ENCODE measurements at regions not wholly inside any gene's neighbourhood (a gene's known extent, or its start where the extent isn't known, plus 50 kb on each side); places are given as distances from the start of the nearest gene placed in this dataset.

DNA sequence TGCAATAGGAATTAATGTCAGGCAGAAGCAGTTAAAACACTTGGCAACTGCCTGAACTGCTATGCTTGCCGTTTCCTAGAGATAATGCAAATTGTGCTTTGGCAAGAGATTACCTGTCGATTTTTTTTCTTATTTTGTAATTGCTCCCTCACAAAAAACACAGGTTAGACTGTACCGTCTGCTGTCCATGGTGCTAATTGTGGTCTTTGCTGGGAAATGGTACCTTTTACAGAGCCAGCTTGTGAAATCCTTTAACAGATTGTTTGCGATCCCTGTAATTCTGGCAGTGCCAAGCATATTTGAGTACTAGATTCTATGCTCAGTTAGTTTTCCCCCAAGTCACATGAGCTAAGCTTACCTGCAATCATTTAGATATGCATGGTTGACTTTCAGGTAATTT is 2125.8 kb upstream of the WWC1 start:
- in situ Hi-C loops (cut with MboI; ENCODE audit: low sequenced_read_pairs) = no loop called here

DNA sequence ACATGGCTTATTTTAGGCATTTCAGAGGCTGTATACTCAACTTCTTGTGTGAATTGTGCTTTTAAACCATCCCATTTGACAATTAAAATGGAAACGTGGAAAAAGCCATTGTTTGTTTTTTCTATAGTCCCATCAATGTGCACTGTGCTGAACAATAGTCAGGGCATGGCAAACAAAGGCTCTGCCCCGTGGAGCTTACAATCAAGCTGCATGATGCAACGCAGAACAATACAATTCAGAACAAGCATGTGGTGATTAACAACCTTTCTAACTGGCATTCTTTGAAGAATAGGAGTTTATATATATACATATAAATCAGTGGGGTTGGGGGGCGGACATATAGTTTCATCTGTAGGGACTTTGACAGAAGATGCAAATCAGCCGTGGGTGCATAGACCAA is 2125.4 kb upstream of the WWC1 start:
- in situ Hi-C loops (cut with MboI; ENCODE audit: low sequenced_read_pairs) = no loop called here

DNA sequence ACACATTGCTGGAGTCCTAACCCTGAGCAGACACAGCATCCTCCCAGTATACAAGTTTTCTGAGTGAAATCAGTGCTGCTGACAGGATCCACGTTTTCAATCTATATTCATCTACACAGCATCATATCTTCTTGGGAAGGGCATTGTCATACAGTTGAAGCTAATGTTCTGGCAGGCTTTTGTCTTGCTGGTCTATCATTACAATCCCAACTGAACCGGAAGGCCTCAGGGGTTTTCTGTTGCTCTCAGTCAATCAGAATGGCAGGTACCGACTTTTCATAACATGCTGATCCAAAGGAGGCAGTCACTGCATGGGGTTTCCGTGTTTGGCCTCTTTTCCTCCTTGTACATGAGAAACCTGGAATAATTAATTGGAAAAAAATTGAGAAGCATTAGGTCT is 2118.8 kb upstream of the WWC1 start:
- in situ Hi-C loops (cut with MboI; ENCODE audit: low sequenced_read_pairs) = no loop called here

DNA sequence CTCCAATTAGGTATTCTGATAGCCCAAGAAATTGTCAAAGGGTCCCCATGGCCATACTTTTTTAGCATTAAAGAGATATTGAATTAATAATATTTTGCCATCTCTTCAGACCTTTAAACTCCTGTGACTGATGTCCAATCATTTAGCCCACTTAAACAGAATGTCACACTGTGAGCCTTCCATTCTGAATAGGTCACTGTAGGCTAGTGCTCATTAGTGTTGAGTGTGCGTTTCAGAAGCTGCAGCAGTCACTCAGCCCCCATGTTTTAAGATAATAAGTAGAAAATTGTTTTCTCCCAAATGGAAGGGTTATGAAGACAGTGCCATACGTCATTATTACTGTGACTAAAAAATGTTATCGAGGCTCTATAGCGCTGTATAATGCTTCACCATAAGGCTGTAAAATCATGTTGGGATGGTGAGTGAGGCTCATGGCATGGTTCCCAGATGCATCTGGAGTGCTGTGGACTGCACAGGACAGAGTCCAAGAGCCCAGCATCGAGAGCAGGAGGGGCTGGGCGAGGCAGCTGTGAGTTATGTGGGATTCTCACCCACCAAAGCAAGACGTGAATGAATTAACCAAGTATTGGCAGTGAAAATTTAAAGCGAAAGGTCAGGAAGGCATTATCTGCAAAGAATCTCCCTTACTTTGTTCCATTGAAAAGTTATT is 2112.9 kb upstream of the WWC1 start:
- in situ Hi-C loops (cut with MboI; ENCODE audit: low sequenced_read_pairs) = no loop called here

DNA sequence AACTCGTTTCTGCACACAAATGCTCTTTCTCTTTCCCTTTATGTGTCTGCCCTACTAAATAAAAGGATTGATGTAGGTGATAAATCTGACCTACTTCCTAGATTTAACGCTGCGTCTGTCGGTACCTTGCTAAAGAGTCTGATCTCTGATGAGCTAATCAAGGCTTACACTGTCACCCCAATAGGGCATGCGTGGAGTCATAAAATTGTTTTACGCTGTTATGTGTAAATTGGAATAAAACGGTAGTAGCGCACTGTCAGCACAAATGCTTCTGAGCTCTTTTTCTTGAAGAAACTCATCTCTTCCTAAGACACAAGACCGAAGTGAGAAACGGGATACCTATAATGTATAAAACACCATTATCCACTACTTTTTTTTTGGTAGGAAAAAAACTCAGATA is 2106.3 kb upstream of the WWC1 start:
- in situ Hi-C loops (cut with MboI; ENCODE audit: low sequenced_read_pairs) = no loop called here

DNA sequence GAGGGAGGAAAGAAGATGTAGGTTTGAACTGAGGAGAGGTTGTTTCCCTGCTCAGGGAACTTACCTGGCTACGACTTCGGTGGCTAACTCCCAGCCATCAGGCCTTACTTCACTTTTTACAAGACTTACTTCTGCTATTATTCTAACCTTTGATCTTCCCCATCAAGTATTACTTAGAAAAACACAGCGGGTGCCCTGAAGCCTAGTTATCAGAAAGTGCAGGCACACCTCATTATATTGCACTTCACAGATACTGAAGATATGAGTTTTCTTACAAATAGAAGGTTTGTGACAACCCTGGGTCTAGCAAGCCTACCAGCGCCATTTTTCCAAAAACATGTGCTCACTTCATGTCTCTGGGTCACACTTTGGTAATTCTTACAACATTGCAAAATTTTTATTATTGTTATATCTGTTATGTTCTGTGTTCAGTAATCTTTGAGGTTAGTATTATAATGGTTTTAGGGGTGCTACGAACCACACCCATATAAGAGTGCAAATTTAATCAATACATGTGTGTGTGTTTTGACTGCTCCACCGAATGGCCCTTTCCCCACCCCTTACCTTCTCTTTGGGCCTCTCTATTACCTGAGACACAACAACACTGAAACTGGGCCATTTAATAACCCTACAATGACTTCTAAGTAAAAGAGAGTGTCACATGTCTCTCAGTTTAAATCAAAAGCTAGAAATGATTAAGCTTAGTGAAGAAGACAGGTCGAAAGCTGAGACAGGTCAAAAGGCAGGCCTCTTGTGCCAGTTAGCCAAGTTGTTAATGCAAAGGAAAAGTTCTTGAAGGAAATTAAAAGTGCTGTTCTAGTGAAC is 2102.7 kb upstream of the WWC1 start:
- in situ Hi-C loops (cut with MboI; ENCODE audit: low sequenced_read_pairs) = no loop called here

DNA sequence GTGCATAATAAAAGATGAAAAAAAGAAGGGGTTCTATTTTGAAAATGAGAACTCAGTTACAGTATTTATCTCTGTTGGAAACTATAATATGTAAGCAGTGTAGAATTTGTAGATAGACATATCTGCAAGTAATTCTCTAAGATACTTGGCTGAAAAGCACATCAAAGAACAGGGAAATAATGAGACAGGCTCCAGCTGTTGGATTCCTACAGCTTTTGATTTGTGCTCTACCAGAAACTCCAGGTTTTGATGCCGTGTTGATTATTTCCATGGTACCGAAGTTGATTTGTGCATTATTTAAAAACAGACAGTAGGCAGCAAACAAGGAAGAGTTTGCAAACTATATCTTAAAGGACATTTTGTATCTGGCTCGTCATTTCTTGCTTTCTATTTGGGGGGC is 2098.7 kb upstream of the WWC1 start:
- in situ Hi-C loops (cut with MboI; ENCODE audit: low sequenced_read_pairs) = no loop called here

DNA sequence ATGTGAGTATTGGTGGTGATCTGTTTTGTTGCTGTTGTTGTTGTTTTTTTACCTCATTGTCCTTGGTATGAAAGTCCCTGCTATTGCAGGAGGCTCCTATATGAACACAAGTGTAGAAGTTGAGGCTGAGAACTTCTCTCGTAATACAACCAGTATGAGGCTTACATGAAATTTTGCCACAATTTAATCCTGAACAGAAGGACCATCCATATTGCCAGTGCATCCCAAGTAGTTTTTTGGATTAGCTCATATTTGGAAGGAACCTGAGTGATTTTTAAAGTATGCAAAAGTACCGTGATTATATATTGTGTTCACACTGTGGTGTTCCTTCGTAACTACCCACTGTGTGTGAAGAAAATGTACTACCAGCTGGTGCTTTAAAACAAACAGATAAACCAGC is 2095.5 kb upstream of the WWC1 start:
- in situ Hi-C loops (cut with MboI; ENCODE audit: low sequenced_read_pairs) = no loop called here

DNA sequence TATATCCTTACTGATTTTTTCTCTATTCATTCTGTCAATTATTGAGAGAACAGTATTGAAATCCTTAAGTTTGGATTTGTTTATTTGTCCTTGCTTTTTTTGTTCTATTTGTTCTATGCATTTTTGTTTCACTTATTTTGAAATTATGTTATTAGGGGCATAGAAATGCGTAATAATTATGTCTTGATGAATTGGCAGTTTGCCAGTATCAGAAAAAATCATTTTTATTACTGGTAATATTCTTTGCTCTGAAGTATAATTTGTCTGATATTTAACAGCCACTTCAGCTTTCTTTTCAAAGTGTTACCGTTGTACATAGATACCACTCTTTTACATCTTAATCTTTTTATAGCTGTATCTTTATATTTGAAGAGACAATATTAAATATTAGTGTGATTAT is 2090.9 kb upstream of the WWC1 start:
- in situ Hi-C loops (cut with MboI; ENCODE audit: low sequenced_read_pairs) = no loop called here

DNA sequence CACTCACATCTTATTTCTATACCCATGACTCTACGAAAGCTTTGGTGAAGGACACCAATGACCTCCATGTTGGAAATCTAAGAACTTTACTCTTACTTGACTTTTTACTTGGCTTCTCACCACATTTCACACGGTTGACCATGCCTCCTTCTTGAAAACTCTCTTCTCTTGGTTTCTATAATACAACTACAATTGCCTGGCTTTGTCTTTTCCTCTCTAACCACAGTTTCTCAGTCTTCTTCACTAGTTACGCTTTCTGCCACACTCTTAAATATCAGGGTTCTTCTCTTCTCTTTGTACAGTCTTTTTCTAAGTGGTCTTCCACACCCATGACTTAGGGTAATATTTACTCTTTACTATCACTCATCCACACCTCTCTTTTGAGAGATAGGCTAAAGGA is 2079.8 kb upstream of the WWC1 start:
- in situ Hi-C loops (cut with MboI; ENCODE audit: low sequenced_read_pairs) = no loop called here

DNA sequence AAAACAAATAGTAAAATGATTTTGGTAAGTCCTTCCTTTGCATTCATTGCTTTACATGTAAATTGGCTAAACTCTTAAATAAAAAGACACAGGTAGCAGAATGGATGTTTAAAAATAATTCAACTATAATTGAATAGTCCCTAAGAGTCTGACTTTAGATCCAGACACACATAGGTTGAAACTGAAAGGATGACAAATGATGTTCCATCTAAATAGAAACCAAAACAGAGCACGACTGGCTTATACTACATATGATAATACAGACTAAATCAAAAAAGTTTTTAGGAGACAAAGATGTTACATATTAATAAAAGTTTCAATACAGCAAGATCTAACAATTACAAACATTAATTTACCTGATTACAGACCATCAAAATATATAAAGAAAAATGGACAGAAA is 2055.1 kb upstream of the WWC1 start:
- in situ Hi-C loops (cut with MboI; ENCODE audit: low sequenced_read_pairs) = no loop called here

DNA sequence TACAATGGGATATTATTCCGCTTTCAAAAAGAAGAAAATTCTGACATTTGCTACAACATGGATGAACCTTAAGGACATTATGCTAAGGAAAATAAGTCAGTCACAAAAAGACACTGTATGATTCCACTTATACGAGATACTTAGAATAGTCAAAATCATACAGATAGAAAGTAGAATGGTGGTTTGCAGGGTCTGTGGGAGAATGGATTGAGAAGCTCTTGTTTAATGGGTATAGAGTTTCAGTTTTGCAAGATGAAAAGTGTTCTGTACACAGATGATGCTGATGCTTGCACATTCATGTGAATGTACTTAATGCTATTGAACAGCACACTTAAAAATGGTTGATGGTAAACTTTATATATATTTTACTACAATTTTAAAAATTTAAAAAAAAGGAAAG is 2050.7 kb upstream of the WWC1 start:
- in situ Hi-C loops (cut with MboI; ENCODE audit: low sequenced_read_pairs) = no loop called here

DNA sequence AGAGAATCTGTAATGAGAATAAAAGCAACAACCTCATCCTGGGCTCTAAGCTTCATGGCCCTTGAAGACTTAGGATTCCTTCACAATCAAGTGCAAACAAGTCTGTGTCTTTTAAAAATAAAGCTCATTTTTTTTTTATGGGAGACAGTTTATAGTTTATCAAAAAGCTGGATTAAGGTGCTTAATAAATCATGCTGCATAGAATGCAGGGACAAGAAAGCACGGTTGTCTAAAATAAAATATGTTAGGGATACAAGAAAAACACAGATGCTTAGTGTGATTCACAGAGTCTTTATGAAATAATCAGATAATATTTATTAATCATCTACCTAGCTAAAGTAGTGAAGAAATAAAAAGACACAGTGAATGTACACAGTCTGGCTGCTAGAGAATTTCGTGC is 2045.9 kb upstream of the WWC1 start:
- in situ Hi-C loops (cut with MboI; ENCODE audit: low sequenced_read_pairs) = no loop called here

DNA sequence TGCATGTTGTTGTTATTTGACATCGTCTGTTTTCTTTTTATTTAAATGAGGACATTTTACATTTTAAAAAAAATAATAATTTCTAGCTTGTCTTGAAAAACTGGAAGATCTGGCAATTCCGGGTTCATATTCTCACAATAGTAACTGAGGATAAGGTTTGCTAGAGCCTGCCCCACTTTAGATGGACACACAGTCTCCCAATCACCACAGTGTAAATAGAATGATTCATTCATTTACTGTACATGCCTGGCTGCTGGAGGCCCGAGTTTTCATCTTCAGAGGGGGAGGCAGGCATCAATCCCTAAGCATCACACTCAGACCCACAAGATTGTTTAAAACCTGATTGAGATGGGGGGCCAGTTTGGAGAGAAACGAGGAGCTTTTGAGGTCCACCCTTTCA is 2039.7 kb upstream of the WWC1 start:
- in situ Hi-C loops (cut with MboI; ENCODE audit: low sequenced_read_pairs) = no loop called here

DNA sequence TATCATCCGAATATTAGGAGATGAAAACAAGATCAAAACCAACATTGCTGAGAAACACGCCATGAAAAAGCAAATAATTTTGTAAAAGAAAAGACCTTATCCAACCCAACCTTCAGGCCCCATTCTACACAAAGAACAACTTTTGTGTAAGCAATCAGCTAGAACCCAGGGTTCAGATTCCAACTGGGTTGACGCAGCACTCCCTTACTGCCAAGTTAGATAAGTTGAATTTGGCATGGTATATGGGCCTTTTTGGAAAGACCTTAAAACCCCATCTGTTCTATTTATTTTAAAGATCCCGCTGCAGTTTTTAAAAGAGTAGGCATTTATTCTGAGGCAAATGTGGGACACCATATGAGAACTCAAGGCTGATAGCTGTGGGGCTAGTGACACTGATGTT is 2033.8 kb upstream of the WWC1 start:
- in situ Hi-C loops (cut with MboI; ENCODE audit: low sequenced_read_pairs) = no loop called here

DNA sequence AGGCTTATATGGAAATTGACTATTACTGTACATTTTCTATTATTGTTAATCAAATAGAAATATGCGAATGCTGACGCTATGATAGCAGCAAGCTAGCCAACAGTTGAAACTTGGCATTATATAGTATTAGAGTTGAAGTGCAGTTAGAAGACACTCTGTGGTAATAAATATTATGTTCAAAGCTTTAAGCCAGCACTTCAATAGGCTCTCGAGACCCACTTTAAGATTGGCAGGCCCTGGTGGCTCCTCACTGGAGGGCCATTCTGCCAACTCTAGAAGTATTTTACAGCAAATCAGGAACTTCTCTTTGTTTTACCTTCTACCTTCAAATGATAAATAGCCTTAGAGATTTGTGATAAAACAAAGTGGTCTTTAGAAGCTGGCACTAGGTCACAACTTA is 2029.0 kb upstream of the WWC1 start:
- in situ Hi-C loops (cut with MboI; ENCODE audit: low sequenced_read_pairs) = no loop called here

DNA sequence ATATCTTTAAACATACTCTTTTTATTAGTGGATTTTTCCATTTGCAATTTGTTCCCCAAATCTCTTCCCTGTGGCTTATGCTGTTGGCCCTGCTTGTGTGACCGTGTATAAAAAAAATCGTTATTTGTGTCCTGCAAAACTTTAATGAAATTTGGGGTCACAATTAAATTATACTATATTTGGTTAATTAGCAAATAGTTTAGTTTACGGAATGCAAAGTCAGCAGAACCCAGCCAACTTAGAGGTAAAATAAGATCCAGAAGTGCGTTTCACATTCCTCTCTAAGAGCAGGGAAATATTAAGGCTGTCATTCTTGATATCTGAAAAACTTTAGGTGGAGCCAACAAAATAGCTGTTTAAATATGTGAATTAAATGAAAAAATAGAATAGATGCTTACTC is 2023.5 kb upstream of the WWC1 start:
- in situ Hi-C loops (cut with MboI; ENCODE audit: low sequenced_read_pairs) = no loop called here

DNA sequence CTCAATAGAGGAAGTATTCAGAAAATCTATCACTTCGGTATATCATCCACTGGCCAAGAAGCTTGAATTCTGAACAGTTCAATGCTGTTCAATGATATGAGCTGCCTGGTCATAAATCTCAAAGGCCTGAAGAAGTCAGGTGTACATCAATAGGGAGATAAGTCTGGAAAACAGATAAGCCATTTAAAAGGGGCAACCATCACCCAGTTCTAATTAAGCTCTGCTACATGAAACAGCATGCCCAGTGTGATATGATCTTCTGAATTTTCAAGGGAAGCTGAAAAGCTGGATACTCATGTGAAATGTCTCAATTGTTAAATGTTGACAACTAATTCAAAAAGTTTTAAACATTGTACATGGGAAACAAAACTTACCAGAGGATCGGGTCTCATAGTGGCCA is 2020.7 kb upstream of the WWC1 start:
- in situ Hi-C loops (cut with MboI; ENCODE audit: low sequenced_read_pairs) = no loop called here

DNA sequence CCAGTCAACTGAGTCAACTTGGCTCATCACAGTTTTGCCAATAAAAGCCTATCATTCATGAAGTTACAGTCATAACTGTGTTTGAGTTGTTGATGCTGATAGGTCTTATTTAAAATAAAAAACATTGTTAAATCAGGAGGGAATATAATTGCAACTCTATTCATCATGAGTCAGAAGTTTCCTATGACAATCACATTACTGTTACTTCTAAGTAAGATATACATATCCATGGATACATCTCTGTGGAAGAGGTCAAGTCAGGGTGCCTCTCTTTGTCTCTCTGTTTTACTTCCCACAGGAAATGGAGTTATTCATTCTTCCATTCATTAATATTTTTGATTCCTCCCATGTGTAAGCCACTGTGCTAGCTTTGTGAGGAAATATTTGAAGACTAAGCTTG is 2015.4 kb upstream of the WWC1 start:
- in situ Hi-C loops (cut with MboI; ENCODE audit: low sequenced_read_pairs) = no loop called here

DNA sequence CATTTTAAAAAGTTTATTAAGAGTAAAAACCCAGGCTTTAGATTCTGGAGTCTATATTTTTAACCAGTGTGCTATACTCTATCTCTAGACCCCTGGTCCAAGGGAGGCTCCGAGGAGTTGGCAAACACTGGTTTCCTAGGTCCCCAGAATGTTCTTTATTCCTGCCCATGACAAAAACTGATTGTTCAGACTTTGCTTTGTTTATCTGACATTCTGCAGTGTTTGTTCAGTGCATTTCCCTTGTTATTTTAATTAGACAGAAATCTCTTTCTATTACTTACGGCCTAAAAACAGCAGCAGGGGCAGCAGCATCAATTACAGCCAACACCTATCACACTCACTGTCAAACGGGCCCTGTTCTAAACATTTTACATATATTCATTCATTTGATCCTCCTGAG is 2011.6 kb upstream of the WWC1 start:
- in situ Hi-C loops (cut with MboI; ENCODE audit: low sequenced_read_pairs) = no loop called here

DNA sequence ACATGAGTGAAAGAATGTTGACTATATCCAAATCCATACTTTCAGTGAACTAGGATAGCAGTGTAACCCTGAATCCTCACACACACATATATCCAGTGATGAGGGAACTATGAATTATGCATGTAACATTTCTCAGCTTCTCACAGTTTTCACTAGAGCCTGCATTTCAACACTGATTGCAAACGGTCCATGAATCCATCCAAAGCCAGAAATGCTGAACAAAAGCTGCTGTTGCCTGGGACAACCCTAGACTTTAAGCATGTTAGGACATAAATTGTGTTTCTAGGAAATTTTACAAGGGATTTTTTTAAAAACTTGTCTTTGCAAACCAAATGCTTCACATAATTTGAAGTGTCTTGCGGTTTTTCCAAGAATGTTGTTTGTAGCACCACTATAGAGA is 2010.0 kb upstream of the WWC1 start:
- in situ Hi-C loops (cut with MboI; ENCODE audit: low sequenced_read_pairs) = no loop called here

DNA sequence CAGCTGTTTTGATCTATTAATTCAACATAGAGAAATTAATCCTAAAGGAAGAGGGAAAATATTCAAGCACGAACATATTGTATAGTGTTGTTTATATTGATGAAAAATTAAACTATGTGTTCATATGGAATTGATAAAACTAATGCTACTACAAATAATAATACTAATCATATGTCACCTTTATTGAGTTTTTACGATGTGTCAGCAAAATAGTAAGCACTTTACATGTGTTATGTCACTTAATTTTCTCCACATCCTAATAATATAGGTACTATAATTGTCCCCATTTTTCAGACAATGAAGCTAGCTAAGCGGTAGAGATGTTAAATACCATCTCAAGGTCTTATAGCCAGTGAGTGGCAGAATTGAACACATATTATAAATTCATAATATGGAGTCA is 2008.5 kb upstream of the WWC1 start:
- in situ Hi-C loops (cut with MboI; ENCODE audit: low sequenced_read_pairs) = no loop called here

DNA sequence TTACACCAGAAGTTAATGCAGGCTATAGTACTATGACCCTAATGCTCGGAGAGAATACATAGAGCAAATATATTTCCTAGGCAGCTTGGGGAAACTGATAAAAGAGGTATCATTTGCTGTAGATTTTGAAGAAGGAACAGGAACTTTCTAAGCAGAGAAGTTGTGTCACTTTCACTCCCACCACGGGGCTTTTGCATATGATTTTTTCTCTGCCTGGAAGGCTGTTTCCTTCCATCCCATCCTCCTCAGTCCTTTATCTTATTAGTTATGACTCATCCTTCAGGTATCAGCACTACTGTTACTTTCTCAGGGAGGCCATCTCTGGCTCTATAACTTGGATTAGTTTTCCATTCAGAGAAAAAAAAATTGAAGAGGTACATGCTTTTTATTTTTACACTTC is 2006.1 kb upstream of the WWC1 start:
- in situ Hi-C loops (cut with MboI; ENCODE audit: low sequenced_read_pairs) = no loop called here
